ENCODE measurements at regions not wholly inside any gene's neighbourhood (a gene's known extent, or its start where the extent isn't known, plus 50 kb on each side); places are given as distances from the start of the nearest gene placed in this dataset.
"Not testable (repeated sequence)": the region's sequence is repeated elsewhere in the genome, so short reads cannot be mapped to it uniquely, and the experiment has no call there.

DNA sequence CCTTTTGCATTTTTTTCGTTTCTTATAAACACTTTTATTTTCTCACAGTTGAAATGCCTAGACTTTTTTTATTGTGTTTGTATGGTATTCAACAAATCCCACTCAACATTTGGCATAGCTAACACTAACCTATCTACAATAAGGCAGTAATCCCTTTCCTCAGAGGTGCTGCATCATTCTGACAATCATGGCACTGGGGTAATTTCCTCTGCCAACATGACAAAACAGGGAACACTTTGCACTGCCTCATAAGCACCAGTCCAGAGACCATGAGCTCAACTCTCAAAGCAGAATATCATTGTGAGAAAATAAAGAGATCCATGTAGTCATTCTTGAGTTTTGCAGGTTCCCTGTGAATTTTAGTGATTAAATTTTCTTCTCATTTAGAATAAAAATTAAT is 183.8 kb upstream of the INTU start:
- no peak for DNase-seq (ENCODE audit: low read depth)
- no peak overlapping the region for H3K4me3 ChIP-seq (ENCODE audit: low read depth, low read length)
- TF ChIP-seq, protein P1, sequence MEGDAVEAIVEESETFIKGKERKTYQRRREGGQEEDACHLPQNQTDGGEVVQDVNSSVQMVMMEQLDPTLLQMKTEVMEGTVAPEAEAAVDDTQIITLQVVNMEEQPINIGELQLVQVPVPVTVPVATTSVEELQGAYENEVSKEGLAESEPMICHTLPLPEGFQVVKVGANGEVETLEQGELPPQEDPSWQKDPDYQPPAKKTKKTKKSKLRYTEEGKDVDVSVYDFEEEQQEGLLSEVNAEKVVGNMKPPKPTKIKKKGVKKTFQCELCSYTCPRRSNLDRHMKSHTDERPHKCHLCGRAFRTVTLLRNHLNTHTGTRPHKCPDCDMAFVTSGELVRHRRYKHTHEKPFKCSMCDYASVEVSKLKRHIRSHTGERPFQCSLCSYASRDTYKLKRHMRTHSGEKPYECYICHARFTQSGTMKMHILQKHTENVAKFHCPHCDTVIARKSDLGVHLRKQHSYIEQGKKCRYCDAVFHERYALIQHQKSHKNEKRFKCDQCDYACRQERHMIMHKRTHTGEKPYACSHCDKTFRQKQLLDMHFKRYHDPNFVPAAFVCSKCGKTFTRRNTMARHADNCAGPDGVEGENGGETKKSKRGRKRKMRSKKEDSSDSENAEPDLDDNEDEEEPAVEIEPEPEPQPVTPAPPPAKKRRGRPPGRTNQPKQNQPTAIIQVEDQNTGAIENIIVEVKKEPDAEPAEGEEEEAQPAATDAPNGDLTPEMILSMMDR (conservative IDR thresholded peaks at IDR 0.05; ENCODE audit: low read depth, low read length), result no peak

DNA sequence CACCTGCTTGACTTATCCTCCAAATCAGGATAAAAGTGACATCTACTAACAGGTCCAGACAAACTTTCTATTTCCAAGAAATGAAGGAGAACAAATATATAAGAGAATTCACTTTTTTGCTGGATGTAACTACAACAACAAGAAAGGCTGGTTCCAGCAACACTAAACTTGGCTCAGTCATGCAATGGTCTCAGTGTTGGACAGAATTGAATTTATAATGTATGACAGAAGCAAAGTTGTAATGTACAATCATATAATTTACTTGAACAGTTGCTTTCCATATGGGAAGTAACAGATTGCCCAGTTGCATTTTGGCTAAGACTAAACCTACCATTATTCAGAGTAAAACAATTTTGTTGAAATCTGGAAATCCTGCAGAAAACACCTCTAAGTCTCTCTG is 183.3 kb upstream of the INTU start:
- H3K4me3 ChIP-seq (ENCODE audit: low read depth, low read length), result no peak overlapping the region
- DNase-seq (ENCODE audit: low read depth), result no peak
- TF ChIP-seq, protein P1 (conservative IDR thresholded peaks at IDR 0.05; ENCODE audit: low read depth, low read length), result no peak

DNA sequence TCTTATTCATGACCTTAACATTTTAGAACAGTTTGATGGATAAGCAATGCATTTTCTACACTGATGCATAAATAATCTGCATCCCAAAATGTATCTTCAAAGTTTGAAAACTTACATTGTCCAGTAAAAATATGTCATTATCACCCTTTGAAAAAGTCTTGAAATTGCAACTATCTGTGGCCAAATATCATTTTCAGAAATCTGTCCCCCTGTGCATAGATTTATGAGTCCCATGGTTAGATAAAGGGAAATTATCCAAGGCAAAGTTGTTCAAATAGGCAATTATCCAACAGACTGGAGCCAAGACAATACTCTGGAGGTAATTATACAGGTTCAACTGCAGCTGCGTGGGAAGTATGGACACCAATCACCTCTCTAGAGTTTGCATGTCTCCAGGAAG is 182.5 kb upstream of the INTU start:
- TF ChIP-seq, protein P1 (conservative IDR thresholded peaks at IDR 0.05; ENCODE audit: low read depth, low read length), result no peak
- no peak overlapping the region for H3K4me3 ChIP-seq (ENCODE audit: low read depth, low read length)
- DNase-seq (ENCODE audit: low read depth), result no peak

DNA sequence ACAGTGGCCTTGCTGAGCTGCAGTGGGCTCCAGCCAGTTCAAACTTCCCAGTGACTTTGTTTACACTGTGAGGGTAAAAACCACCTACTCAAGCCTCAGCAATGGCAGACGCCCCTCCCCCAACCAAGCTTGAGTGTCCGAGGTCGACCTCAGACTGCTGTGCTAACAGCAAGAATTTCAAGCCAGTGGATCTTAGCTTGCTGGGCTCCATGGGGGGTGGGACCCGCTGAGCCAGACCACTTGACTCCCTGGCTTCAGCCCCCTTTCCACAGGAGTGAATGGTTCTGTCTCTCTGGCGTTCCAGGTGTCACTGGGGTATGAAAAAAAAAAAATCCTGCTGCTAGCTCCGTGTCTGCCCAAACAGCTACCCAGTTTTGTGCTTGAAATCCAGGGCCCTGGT is 168.9 kb upstream of the INTU start:
- TF ChIP-seq, protein P1 (conservative IDR thresholded peaks at IDR 0.05; ENCODE audit: low read depth, low read length), result no peak
- H3K4me3 ChIP-seq (ENCODE audit: low read depth, low read length), result no peak overlapping the region
- no peak for DNase-seq (ENCODE audit: low read depth)

DNA sequence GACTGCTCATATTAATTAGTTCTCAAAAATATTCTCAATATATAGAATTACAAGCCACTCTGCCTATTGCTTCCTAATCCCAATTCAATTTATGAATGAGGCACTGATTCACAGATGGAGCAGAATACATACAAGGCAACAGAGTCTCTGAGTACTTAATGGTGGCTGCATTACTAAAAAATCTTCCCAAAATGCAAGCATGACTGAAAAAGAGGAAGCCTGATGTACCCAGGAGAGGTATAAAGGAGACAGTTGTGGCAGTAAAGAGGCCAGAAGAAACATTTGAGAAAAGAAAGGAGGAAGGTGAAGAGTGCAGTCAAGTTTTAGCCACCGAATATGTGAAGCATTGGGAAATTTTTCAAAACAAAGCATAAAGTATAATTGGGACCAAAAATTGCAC is 163.2 kb upstream of the INTU start:
- TF ChIP-seq, protein P1 (conservative IDR thresholded peaks at IDR 0.05; ENCODE audit: low read depth, low read length), result no peak
- no peak for DNase-seq (ENCODE audit: low read depth)

DNA sequence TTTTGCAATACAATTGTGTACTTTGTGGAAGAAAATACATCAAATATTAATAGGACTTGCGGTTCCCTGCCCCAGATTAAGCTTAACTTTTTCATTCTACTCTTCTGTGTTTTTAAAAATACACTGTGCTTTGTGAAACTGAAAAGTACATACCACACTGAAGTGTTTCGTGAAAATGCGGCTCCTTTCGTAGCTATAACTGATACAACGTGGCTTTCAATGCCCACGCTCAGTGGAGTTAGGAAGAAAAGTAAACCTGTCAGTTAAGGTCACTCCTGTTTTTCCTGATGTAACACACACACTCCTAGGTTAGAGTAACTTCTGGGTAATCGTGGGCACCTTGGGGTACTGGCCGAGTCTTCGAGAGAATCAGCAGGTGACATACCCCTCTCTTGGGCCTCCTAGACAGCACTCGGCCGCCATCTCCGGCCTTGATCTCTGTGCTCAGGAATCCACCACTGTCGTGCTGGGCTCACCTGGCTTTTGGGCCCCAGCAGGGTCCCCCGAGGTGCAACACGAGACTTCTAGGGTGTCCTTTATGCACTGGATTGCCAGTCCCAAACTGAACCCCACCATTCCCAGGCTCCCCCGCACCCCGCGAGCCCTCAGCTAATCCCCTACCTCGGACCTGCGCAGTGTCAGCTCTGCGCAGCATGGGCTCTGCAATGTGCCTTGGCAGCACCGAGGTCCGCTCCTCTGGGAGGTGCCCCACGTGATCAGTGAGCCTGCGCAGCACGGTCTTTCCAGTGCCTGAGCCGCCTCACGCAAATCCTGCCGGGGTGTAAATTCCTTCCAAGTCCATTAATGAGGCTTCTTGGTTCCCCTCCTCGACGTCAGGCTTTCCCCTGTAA is 162.6 kb upstream of the INTU start:
- DNase-seq (ENCODE audit: low read depth), result no peak
- TF ChIP-seq, protein P1 (conservative IDR thresholded peaks at IDR 0.05; ENCODE audit: low read depth, low read length), result no peak
- H3K4me3 ChIP-seq (ENCODE audit: low read depth, low read length), result no peak overlapping the region

More for the DNA sequence above, 163.2 kb upstream of the INTU start:
- no peak overlapping the region for H3K4me3 ChIP-seq (ENCODE audit: low read depth, low read length)

DNA sequence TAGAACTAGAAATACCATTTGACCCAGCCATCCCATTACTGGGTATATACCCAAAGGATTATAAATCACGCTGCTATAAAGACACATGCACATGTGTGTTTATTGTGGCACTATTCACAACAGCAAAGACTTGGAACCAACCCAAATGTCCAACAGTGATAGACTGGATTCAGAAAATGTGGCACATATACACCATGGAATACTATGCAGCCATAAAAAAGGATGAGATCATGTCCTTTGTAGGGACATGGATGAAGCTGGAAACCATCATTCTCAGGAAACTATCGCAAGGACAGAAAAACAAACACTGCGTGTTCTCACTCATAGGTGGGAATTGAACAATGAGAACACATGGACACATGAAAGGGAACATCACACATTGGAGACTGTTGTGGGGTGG is 154.5 kb upstream of the INTU start:
- not testable (repeated sequence) for DNase-seq (ENCODE audit: low read depth); H3K4me3 ChIP-seq (ENCODE audit: low read depth, low read length)
